OCI-LY7 (cell line): ENCODE measurements at regions not wholly inside any gene's neighbourhood (a gene's known extent, or its start where the extent isn't known, plus 50 kb on each side); places are given as distances from the start of the nearest gene placed in this dataset.

ENCODE experiments used
- BruUV-seq: library from RNA; stranded (reverse); fragments of 400-500 nt; replicated peaks from 2 replicates; lab custom pipeline; 2021; lab: Mats Ljungman, UMichigan
- CTCF ChIA-PET: fragments of 300-600 bp; sonication (Branson Sonifier 250); formaldehyde crosslinking; loops from one replicate; lab custom pipeline; 2022; ENCODE audit warnings: antibody characterized with exemption; ENCODE audit not compliant: unreplicated experiment; lab: Charles Lee
- POLR2A ChIA-PET: fragments of 300-600 bp; sonication (Branson Sonifier 250); formaldehyde crosslinking; loops from one replicate; lab custom pipeline; 2022; ENCODE audit warnings: antibody characterized with exemption; lab: Charles Lee
- DNase-seq: peaks from one replicate; pipeline ENCODE4 v3.0.0-alpha.2; 2015; ENCODE audit warnings: low spot score
- H2AFZ ChIP-seq: fragments of 200-600 bp; sonication (generic), shearing (Covaris generic); 2 replicates; pipeline ENCODE4 v1.6.1; 2014; ENCODE audit warnings: mild to moderate bottlenecking, antibody characterized with exemption, low read length, moderate library complexity
- H3K27ac ChIP-seq: fragments of 200-600 bp; sonication (generic); 2 replicates; pipeline ENCODE4 v1.5.1; 2014; ENCODE audit warnings: mixed run types, low read depth, mild to moderate bottlenecking, moderate library complexity, low read length, inconsistent platforms; ENCODE audit not compliant: poor library complexity, severe bottlenecking
- H3K36me3 ChIP-seq: fragments of 200-600 bp; sonication (generic); 2 replicates; pipeline ENCODE4 v1.6.1; 2014; ENCODE audit warnings: mild to moderate bottlenecking, antibody characterized with exemption, low read length, moderate library complexity, mixed read lengths; ENCODE audit not compliant: insufficient read depth
- H3K4me1 ChIP-seq: fragments of 200-600 bp; sonication (generic); 2 replicates; pipeline ENCODE4 v1.5.1; 2014; ENCODE audit warnings: mild to moderate bottlenecking, low read length; ENCODE audit not compliant: insufficient read depth, poor library complexity, severe bottlenecking
- H3K4me2 ChIP-seq: fragments of 200-600 bp; sonication (generic); 2 replicates; pipeline ENCODE4 v1.6.1; 2014; ENCODE audit warnings: mild to moderate bottlenecking, low read length
- H3K4me3 ChIP-seq: fragments of 200-600 bp; sonication (generic); 2 replicates; pipeline ENCODE4 v1.5.1; 2014; ENCODE audit warnings: mild to moderate bottlenecking, low read depth, low read length; ENCODE audit not compliant: poor library complexity, severe bottlenecking
- H3K79me2 ChIP-seq: fragments of 200-600 bp; sonication (generic); 2 replicates; pipeline ENCODE4 v1.6.1; 2016; ENCODE audit warnings: low read depth, mild to moderate bottlenecking, low read length, moderate library complexity, mixed read lengths; ENCODE audit not compliant: insufficient read depth
- H3K9me2 ChIP-seq: fragments of 200-600 bp; sonication (generic); 2 replicates; pipeline ENCODE4 v1.6.1; 2016; ENCODE audit warnings: mild to moderate bottlenecking, low read length, mixed read lengths; ENCODE audit not compliant: insufficient read depth
- H3K9me3 ChIP-seq: fragments of 200-600 bp; sonication (generic); 2 replicates; pipeline ENCODE4 v1.6.1; 2014; ENCODE audit warnings: mild to moderate bottlenecking, mixed run types, low read length, mixed read lengths
- H4K20me1 ChIP-seq: fragments of 200-600 bp; sonication (generic); 2 replicates; pipeline ENCODE4 v1.6.1; 2014; ENCODE audit warnings: mild to moderate bottlenecking, antibody characterized with exemption, low read length, moderate library complexity, mixed read lengths; ENCODE audit not compliant: insufficient read depth
- CTCF ChIP-seq: fragments of 200-600 bp; sonication (generic); conservative IDR thresholded peaks from 2 replicates; pipeline ENCODE4 v1.5.1; 2014; ENCODE audit warnings: mild to moderate bottlenecking, antibody characterized with exemption, low read length, moderate library complexity, mixed read lengths
- EZH2phosphoT487 ChIP-seq: fragments of 200-600 bp; sonication (generic); IDR thresholded peaks from 2 replicates; pipeline ENCODE4 v1.6.1; 2018; ENCODE audit warnings: low read depth, borderline replicate concordance, mild to moderate bottlenecking, mixed run types, antibody characterized with exemption, low read length, moderate library complexity, mixed read lengths
- intact Hi-C: fragments of 100-400 bp; cut with micrococcal nuclease; formaldehyde crosslinking; loops from one replicate; pipeline ENCODE4 v1.10.0; 2022; ENCODE audit not compliant: unreplicated experiment

- no peak for DNase-seq
- ChIA-PET POLR2A (no interaction called here), CTCF (no interaction called here)
- Histone ChIP-seq H2AFZ (no peak overlapping the region), H3K9me2 (no peaks in the 10 kb centered on the region), H3K4me1 (no peaks in the 10 kb centered on the region), H3K79me2 (no peaks in the 10 kb centered on the region), H4K20me1 (no peaks in the 10 kb centered on the region), H3K27ac (no peak overlapping the region), H3K4me2 (no peak overlapping the region), H3K9me3 (no peaks in the 10 kb centered on the region), H3K36me3 (no peaks in the 10 kb centered on the region), H3K4me3 (no peak overlapping the region)
- no TSS peak for BruUV-seq
- TF ChIP-seq CTCF (no peak), EZH2phosphoT487 (no peak)
- intact Hi-C loops: no loop called here
Measured at GRCh38 chr9:108057421-108058134, 568.0 kb upstream of the KLF4 start.

- Histone ChIP-seq H3K36me3 (no peaks in the 10 kb centered on the region), H3K4me1 (no peaks in the 10 kb centered on the region), H3K4me3 (no peak overlapping the region), H3K79me2 (no peaks in the 10 kb centered on the region), H3K9me3 (no peaks in the 10 kb centered on the region), H3K9me2 (no peaks in the 10 kb centered on the region), H3K27ac (no peak overlapping the region), H3K4me2 (no peak overlapping the region), H2AFZ (no peak overlapping the region), H4K20me1 (no peaks in the 10 kb centered on the region)
- no TSS peak for BruUV-seq
- ChIA-PET CTCF (no interaction called here), POLR2A (interaction anchor here (0.7 kb wide), 2 partner anchors 372 to 893 kb away, joined by 5 to 9 read pairs; no protein-coding TSS in a partner anchor)
- intact Hi-C loops: no loop called here
- no peak for TF ChIP-seq EZH2phosphoT487
- TF ChIP-seq CTCF: no peak
- no peak for DNase-seq
Measured at GRCh38 chr9:108056805-108057386, 567.3 kb upstream of the KLF4 start.
